Large intestine (tissue), 3 donors: ENCODE measurements at regions not wholly inside any gene's neighbourhood (a gene's known extent, or its start where the extent isn't known, plus 50 kb on each side); places are given as distances from the start of the nearest gene placed in this dataset.
"Not testable (repeated sequence)": the region's sequence is repeated elsewhere in the genome, so short reads cannot be mapped to it uniquely, and the experiment has no call there.

Source experiments
- DNase-seq, 2 donors: peaks; one replicate each; pipeline versions ENCODE4 v3.0.0 to v3.0.0-alpha.2; 2013
- H3K27ac ChIP-seq: one replicate; pipeline ENCODE4 v1.5.1; 2013; ENCODE audit warnings: low read length
- H3K27me3 ChIP-seq: 2 replicates; pipeline ENCODE4 v1.6.1; 2013; ENCODE audit warnings: low read length; ENCODE audit not compliant: control insufficient read depth, insufficient read depth
- H3K36me3 ChIP-seq: 2 replicates; pipeline ENCODE4 v1.6.1; 2013; ENCODE audit warnings: low read length; ENCODE audit not compliant: control insufficient read depth, insufficient read depth
- H3K4me1 ChIP-seq: one replicate; pipeline ENCODE4 v1.6.1; 2013; ENCODE audit warnings: low read length; ENCODE audit not compliant: control insufficient read depth, insufficient read depth
- H3K4me3 ChIP-seq: one replicate; pipeline ENCODE4 v1.5.1; 2013; ENCODE audit warnings: low read length
- H3K9me3 ChIP-seq: one replicate; pipeline ENCODE4 v1.6.1; 2013; ENCODE audit warnings: mild to moderate bottlenecking, low read depth, low read length, moderate library complexity; ENCODE audit not compliant: control insufficient read depth
- WGBS: methylation state at CpG from one replicate; pipeline ENCODE4 v1.1.5; 2013; ENCODE audit warnings: low lambda C conversion rate; ENCODE audit not compliant: insufficient coverage; 5-methylcytosine and 5-hydroxymethylcytosine counted together

DNA sequence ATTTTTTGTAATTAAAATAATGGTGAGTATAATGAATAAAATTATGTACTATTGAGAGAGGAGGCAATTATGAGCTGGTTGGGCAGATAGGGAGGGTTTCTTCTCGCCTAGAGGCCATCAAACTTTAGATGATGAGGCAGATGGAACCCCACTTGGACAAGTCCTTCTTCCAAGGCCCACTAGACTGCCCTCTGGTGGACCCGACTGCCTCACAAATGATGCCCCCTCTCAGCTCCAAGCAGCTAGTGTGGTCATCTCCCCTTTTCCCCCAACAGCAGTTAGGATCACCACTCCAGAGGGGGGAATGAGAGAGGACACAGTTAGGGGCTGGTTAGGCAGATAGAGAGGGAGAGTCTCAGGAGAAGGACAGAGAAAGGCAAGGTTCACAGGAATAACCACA lies 348.0 kb upstream of the CDH18 start:
- Histone ChIP-seq H3K27me3 (no peaks in the 10 kb centered on the region), H3K9me3 (no peaks in the 10 kb centered on the region), H3K4me1 (no peaks in the 10 kb centered on the region), H3K36me3 (no peaks in the 10 kb centered on the region), H3K4me3 (no peak overlapping the region), H3K27ac (no peak overlapping the region)
- no CpG with 5 or more reads among the region's 2 CpGs for WGBS
- no peak for DNase-seq

- no peaks in the 10 kb centered on the region for H3K27me3 ChIP-seq
- no peak for DNase-seq
- no peak overlapping the region for H3K27ac ChIP-seq
- H3K9me3 ChIP-seq: no peaks in the 10 kb centered on the region
- no peaks in the 10 kb centered on the region for H3K4me1 ChIP-seq
- H3K36me3 ChIP-seq: no peaks in the 10 kb centered on the region
- 100% methylated on average over 1 of the region's 1 CpG for WGBS
- H3K4me3 ChIP-seq: no peak overlapping the region
These were observed 343.8 kb upstream of the CDH18 start for GRCh38 chr5:20331826-20332225.

DNA sequence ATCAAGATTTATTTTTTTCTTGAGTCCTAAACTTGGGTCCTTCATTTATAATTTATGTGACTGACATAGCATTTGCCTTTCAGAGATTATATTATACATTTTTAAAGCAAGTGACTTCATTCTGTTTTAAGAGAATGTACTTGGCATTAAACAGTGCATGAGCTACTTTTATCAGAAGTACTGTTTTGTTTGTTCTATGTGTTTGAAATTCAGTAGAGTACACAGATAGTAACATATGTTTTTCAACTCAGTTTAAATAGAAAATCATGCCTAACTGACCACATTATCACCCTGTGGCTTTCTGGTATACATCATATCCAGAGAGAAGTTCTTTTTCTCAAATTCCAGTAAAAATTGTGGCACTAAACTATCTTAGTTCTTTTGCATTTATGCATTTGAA lies 335.3 kb upstream of the CDH18 start:
- no peak overlapping the region for H3K27ac ChIP-seq
- H3K9me3 ChIP-seq: no peaks in the 10 kb centered on the region
- no peaks in the 10 kb centered on the region for H3K4me1 ChIP-seq
- no peak for DNase-seq
- no peaks in the 10 kb centered on the region for H3K27me3 ChIP-seq
- no peak overlapping the region for H3K4me3 ChIP-seq
- no peaks in the 10 kb centered on the region for H3K36me3 ChIP-seq

GRCh38 chr5:20307391-20307790 lies 319.4 kb upstream of the CDH18 start:
- H3K9me3 ChIP-seq: peaks cover 5% of the 10 kb centered on the region
- no peak for DNase-seq
- no peak overlapping the region for H3K27ac ChIP-seq
- no peak overlapping the region for H3K4me3 ChIP-seq
- H3K4me1 ChIP-seq: no peaks in the 10 kb centered on the region
- no peaks in the 10 kb centered on the region for H3K27me3 ChIP-seq
- no peaks in the 10 kb centered on the region for H3K36me3 ChIP-seq

DNA sequence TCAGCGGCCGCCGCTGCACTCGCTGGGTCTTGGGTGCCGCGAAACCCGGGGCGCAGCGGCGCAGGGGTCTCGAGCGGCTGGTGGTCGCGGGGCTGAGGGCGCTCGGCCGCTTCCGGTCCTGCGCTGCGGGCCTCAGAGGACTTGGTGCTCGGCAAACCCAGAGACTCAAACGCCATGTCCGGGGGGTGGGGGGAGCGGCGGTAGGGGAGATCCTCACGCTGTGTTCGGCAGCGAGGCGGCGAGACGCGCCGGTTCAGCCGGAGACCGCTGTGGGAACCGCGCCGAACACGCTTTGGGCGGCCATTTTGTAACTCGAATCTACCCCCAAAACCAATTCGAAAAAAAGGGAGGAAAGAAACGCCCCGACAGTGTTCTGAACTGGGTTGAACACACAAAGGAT lies 317.5 kb upstream of the CDH18 start:
- no peaks in the 10 kb centered on the region for H3K4me1 ChIP-seq
- no peaks in the 10 kb centered on the region for H3K27me3 ChIP-seq
- DNase-seq: no peak
- H3K4me3 ChIP-seq: no peak overlapping the region
- no peaks in the 10 kb centered on the region for H3K36me3 ChIP-seq
- WGBS: no CpG with 5 or more reads among the region's 44 CpGs
- H3K9me3 ChIP-seq: peaks cover 5% of the 10 kb centered on the region
- no peak overlapping the region for H3K27ac ChIP-seq

GRCh38 chr5:20304570-20304969 lies 316.6 kb upstream of the CDH18 start:
- H3K4me1 ChIP-seq, H3K36me3 ChIP-seq, H3K9me3 ChIP-seq, H3K27me3 ChIP-seq, H3K27ac ChIP-seq, DNase-seq, H3K4me3 ChIP-seq: not testable (repeated sequence)
- no CpG with 5 or more reads among the region's 11 CpGs for WGBS

DNA sequence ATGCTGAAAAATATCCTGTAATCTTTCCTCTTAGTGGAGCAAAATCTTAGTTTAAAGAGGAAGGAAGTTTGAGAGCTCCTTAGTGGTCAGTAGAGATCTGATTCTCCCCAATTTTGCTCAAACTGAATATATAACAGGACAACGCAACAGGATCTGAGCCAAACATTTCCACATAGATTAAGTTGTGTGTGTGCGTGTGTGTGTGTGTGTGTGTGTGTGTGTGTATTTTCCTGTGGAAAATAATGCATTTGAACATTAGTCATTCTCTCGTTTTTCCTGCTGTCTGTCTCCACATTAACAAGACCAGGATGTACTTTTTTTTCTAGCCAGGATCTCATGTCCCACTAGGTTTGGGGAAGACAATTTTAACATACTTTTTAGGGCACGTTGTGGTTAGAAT lies 312.1 kb upstream of the CDH18 start:
- Histone ChIP-seq H3K36me3 (no peaks in the 10 kb centered on the region), H3K4me3 (no peak overlapping the region), H3K27me3 (no peaks in the 10 kb centered on the region), H3K27ac (no peak overlapping the region), H3K4me1 (no peaks in the 10 kb centered on the region), H3K9me3 (no peaks in the 10 kb centered on the region)
- WGBS: no CpG with 5 or more reads among the region's 4 CpGs
- no peak for DNase-seq

GRCh38 chr5:20294696-20295095 lies 306.7 kb upstream of the CDH18 start:
- DNase-seq: no peak
- no peaks in the 10 kb centered on the region for H3K36me3 ChIP-seq
- no peaks in the 10 kb centered on the region for H3K27me3 ChIP-seq
- no peak overlapping the region for H3K27ac ChIP-seq
- no peak overlapping the region for H3K4me3 ChIP-seq
- no peaks in the 10 kb centered on the region for H3K9me3 ChIP-seq
- H3K4me1 ChIP-seq: no peaks in the 10 kb centered on the region

- Histone ChIP-seq H3K4me3 (no peak overlapping the region), H3K4me1 (no peaks in the 10 kb centered on the region), H3K36me3 (no peaks in the 10 kb centered on the region), H3K9me3 (no peaks in the 10 kb centered on the region), H3K27ac (no peak overlapping the region), H3K27me3 (no peaks in the 10 kb centered on the region)
- 83% methylated on average over 1 of the region's 3 CpGs for WGBS
- no peak for DNase-seq
These were observed 303.8 kb upstream of the CDH18 start for GRCh38 chr5:20291766-20292165.

- no peak overlapping the region for H3K27ac ChIP-seq
- no peaks in the 10 kb centered on the region for H3K27me3 ChIP-seq
- WGBS: 100% methylated on average over 2 of the region's 4 CpGs
- no peaks in the 10 kb centered on the region for H3K36me3 ChIP-seq
- H3K4me3 ChIP-seq: no peak overlapping the region
- no peaks in the 10 kb centered on the region for H3K4me1 ChIP-seq
- DNase-seq: no peak
- H3K9me3 ChIP-seq: no peaks in the 10 kb centered on the region
These were observed 299.6 kb upstream of the CDH18 start for GRCh38 chr5:20287640-20288039.

DNA sequence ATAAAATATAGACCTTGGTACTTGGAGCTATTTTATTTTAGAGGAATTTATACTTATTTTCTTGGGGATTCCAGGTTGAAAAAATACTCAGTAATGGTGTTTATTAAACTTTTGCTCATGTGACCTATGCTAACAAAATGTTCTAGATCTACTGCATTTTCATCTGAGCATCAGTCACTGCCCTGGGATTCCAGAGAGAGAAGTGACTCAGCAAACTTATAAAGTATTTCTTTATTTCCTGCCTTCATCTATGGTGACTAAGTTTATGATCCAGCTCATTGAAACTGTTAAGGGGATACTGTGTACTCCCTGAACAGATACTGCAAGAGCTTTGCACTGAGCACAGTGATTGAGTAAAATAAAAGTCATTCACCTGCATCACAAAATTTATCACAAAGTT lies 298.5 kb upstream of the CDH18 start:
- no peaks in the 10 kb centered on the region for H3K27me3 ChIP-seq
- no peak overlapping the region for H3K27ac ChIP-seq
- DNase-seq: no peak
- H3K9me3 ChIP-seq: no peaks in the 10 kb centered on the region
- H3K4me3 ChIP-seq: no peak overlapping the region
- H3K36me3 ChIP-seq: no peaks in the 10 kb centered on the region
- no peaks in the 10 kb centered on the region for H3K4me1 ChIP-seq

- H3K9me3 ChIP-seq: no peaks in the 10 kb centered on the region
- H3K36me3 ChIP-seq: no peaks in the 10 kb centered on the region
- no CpG with 5 or more reads among the region's 5 CpGs for WGBS
- H3K27me3 ChIP-seq: no peaks in the 10 kb centered on the region
- no peaks in the 10 kb centered on the region for H3K4me1 ChIP-seq
- H3K27ac ChIP-seq: no peak overlapping the region
- no peak for DNase-seq
- H3K4me3 ChIP-seq: no peak overlapping the region
These were observed 288.9 kb upstream of the CDH18 start for GRCh38 chr5:20276959-20277263.
